CD4-positive, alpha-beta T cell (primary cell): ENCODE measurements at regions not wholly inside any gene's neighbourhood (a gene's known extent, or its start where the extent isn't known, plus 50 kb on each side); places are given as distances from the start of the nearest gene placed in this dataset.

ENCODE experiments used
- ATAC-seq: fragments of 200-7000 bp; cut with Tn5 transposase; one replicate; pipeline ENCODE4 v1.10.0; 2022; ENCODE audit warnings: mild to moderate bottlenecking; ENCODE audit not compliant: poor library complexity
- CTCF ChIA-PET: fragments of 350-600 bp; sonication (Branson Sonifier 250); formaldehyde crosslinking; loops from one replicate; lab custom pipeline; 2021; ENCODE audit warnings: antibody characterized with exemption, inconsistent platforms; lab: Charles Lee
- POLR2A ChIA-PET: fragments of 350-600 bp; sonication (Branson Sonifier 250); formaldehyde crosslinking; loops from one replicate; lab custom pipeline; 2021; ENCODE audit warnings: antibody characterized with exemption, inconsistent platforms; lab: Charles Lee
- DNase-seq, 14 experiments: peaks; one replicate each; pipeline ENCODE4 v3.0.0-alpha.2; 2013 to 2020; ENCODE audit warnings: mixed read lengths in 2 of 14
- H3K27ac ChIP-seq, 2 donors: one replicate each; pipeline versions ENCODE4 v1.5.1 to v1.7.0; 2013; ENCODE audit warnings: low read length in 2 of 2, low read depth in 1 of 2, mild to moderate bottlenecking in 1 of 2
- H3K27me3 ChIP-seq, 2 experiments: 1 replicate in 1 of 2; 2 replicates in 1 of 2; pipeline versions ENCODE4 v1.6.1 to v1.7.0; 2013; ENCODE audit warnings: low read length in 2 of 2, control low read depth in 1 of 2, mild to moderate bottlenecking in 1 of 2, moderate library complexity in 1 of 2; ENCODE audit not compliant: insufficient read depth in 2 of 2, control insufficient read depth in 1 of 2
- H3K36me3 ChIP-seq: one replicate; pipeline ENCODE4 v1.6.1; 2013; ENCODE audit warnings: low read length, control low read depth; ENCODE audit not compliant: insufficient read depth
- H3K4me1 ChIP-seq: one replicate; pipeline ENCODE4 v1.6.1; 2013; ENCODE audit warnings: low read length, control low read depth; ENCODE audit not compliant: insufficient read depth
- H3K4me3 ChIP-seq: one replicate; pipeline ENCODE4 v1.5.1; 2013; ENCODE audit warnings: mild to moderate bottlenecking, low read length, moderate library complexity
- H3K9me3 ChIP-seq, 2 experiments: 1 replicate in 1 of 2; 2 replicates in 1 of 2; pipeline versions ENCODE4 v1.6.1 to v1.7.0; 2013; ENCODE audit warnings: low read length in 2 of 2, mild to moderate bottlenecking in 2 of 2, control low read depth in 1 of 2, moderate library complexity in 1 of 2; ENCODE audit not compliant: control insufficient read depth in 1 of 2, insufficient read depth in 1 of 2
- H3K27ac Mint-ChIP-seq: one replicate; pipeline ENCODE4 v1.8.0; 2020; ENCODE audit warnings: mixed read lengths
- H3K27me3 Mint-ChIP-seq: one replicate; pipeline ENCODE4 v1.8.0; 2021; ENCODE audit warnings: mixed read lengths
- H3K36me3 Mint-ChIP-seq: one replicate; pipeline ENCODE4 v1.8.0; 2021; ENCODE audit warnings: low read depth, mixed read lengths
- H3K4me1 Mint-ChIP-seq: one replicate; pipeline ENCODE4 v1.8.0; 2021; ENCODE audit warnings: low read depth, mixed read lengths
- H3K4me3 Mint-ChIP-seq: one replicate; pipeline ENCODE4 v1.8.0; 2020; ENCODE audit warnings: mild to moderate bottlenecking, mixed read lengths
- H3K9me3 Mint-ChIP-seq: one replicate; pipeline ENCODE4 v1.8.0; 2020; ENCODE audit warnings: mixed read lengths
- CTCF ChIP-seq: fragments of 200-600 bp; IDR thresholded peaks from one replicate; pipeline ENCODE4 v1.8.0; 2022; ENCODE audit warnings: antibody characterized with exemption, mild to moderate bottlenecking
- intact Hi-C, 2 experiments: fragments of 100-400 bp; cut with DNase I in 1 of 2; cut with micrococcal nuclease in 1 of 2; formaldehyde crosslinking; loops; one replicate each; pipeline versions ENCODE4 v1.15.1 to v1.9.0; 2023 to 2025; cut with DNase I, micrococcal nuclease

GRCh38 chr4:138030375-138030774 lies 211.8 kb downstream of the SLC7A11 start:
- Histone ChIP-seq H3K9me3 (no peaks in the 10 kb centered on the region), H3K27ac (no peak overlapping the region), H3K4me1 (no peaks in the 10 kb centered on the region), H3K36me3 (no peaks in the 10 kb centered on the region), H3K27me3 (no peaks in the 10 kb centered on the region), H3K4me3 (no peak overlapping the region)
- ChIA-PET POLR2A (no interaction called here), CTCF (no interaction called here)
- Mint-ChIP-seq H3K36me3 (no peaks in the 10 kb centered on the region), H3K27me3 (no peaks in the 10 kb centered on the region), H3K4me3 (no peak overlapping the region), H3K4me1 (no peaks in the 10 kb centered on the region), H3K27ac (no peak overlapping the region), H3K9me3 (no peaks in the 10 kb centered on the region)
- TF ChIP-seq CTCF: no peak
- intact Hi-C loops: no loop called here
- ATAC-seq (no peak), DNase-seq (no peak)

GRCh38 chr4:138028923-138029322 lies 213.2 kb downstream of the SLC7A11 start:
- no peak overlapping the region for H3K4me3 Mint-ChIP-seq
- CTCF ChIA-PET: no interaction called here
- POLR2A ChIA-PET: no interaction called here

GRCh38 chr4:138021139-138021830 lies 220.9 kb downstream of the SLC7A11 start:
- Histone ChIP-seq H3K4me3 (no peak overlapping the region), H3K9me3 (peaks cover 0 to 5% of the 10 kb centered on the region in 2 experiments), H3K27me3 (no peaks in the 10 kb centered on the region), H3K36me3 (no peaks in the 10 kb centered on the region), H3K27ac (no peak overlapping the region), H3K4me1 (no peaks in the 10 kb centered on the region)
- H3K27me3 Mint-ChIP-seq: no peaks in the 10 kb centered on the region
- no peaks in the 10 kb centered on the region for H3K4me1 Mint-ChIP-seq
- CTCF ChIA-PET: no interaction called here
- H3K4me3 Mint-ChIP-seq: no peak overlapping the region
- POLR2A ChIA-PET: no interaction called here
- TF ChIP-seq CTCF: no peak
- intact Hi-C loops: no loop called here
- no peak overlapping the region for H3K27ac Mint-ChIP-seq
- no peaks in the 10 kb centered on the region for H3K36me3 Mint-ChIP-seq
- ATAC-seq: no peak
- H3K9me3 Mint-ChIP-seq: peaks cover 6% of the 10 kb centered on the region
- DNase-seq: no peak

More at GRCh38 chr4:138028923-138029322, 213.2 kb downstream of the SLC7A11 start:
- DNase-seq: no peak
- Histone ChIP-seq H3K27ac (no peak overlapping the region), H3K36me3 (no peaks in the 10 kb centered on the region), H3K4me3 (no peak overlapping the region), H3K9me3 (peaks cover 0 to 5% of the 10 kb centered on the region in 2 experiments), H3K4me1 (no peaks in the 10 kb centered on the region), H3K27me3 (no peaks in the 10 kb centered on the region)
- H3K27ac Mint-ChIP-seq: no peak overlapping the region
- H3K9me3 Mint-ChIP-seq: no peaks in the 10 kb centered on the region
- intact Hi-C loops: no loop called here
- H3K36me3 Mint-ChIP-seq: no peaks in the 10 kb centered on the region
- H3K4me1 Mint-ChIP-seq: no peaks in the 10 kb centered on the region
- ATAC-seq: no peak
- no peaks in the 10 kb centered on the region for H3K27me3 Mint-ChIP-seq
- TF ChIP-seq CTCF: no peak
